Globus pallidus (tissue), 1 donor: ENCODE measurements at regions not wholly inside any gene's neighbourhood (a gene's known extent, or its start where the extent isn't known, plus 50 kb on each side); places are given as distances from the start of the nearest gene placed in this dataset.

Source experiments
- DNase-seq: peaks from one replicate; pipeline ENCODE4 v3.0.0-alpha.2; 2015; ENCODE audit warnings: low spot score

GRCh38 chr5:153135411-153135810, 355.1 kb upstream of the GRIA1 start:
- no peak for DNase-seq

GRCh38 chr5:153136910-153137614, 353.4 kb upstream of the GRIA1 start:
- DNase-seq: no peak

- DNase-seq: peak; percentile 42
These were observed 342.4 kb upstream of the GRIA1 start for GRCh38 chr5:153147891-153148623.

- DNase-seq: no peak
These were observed 341.9 kb upstream of the GRIA1 start for GRCh38 chr5:153148624-153148976.

GRCh38 chr5:153151558-153151957, 338.9 kb upstream of the GRIA1 start:
- no peak for DNase-seq

- no peak for DNase-seq
These were observed 337.4 kb upstream of the GRIA1 start for GRCh38 chr5:153153086-153153485.

- DNase-seq: no peak
These were observed 333.3 kb upstream of the GRIA1 start for GRCh38 chr5:153157156-153157555.

GRCh38 chr5:153158608-153159007, 331.9 kb upstream of the GRIA1 start:
- DNase-seq: no peak

GRCh38 chr5:153159616-153160015, 330.9 kb upstream of the GRIA1 start:
- no peak for DNase-seq

GRCh38 chr5:153168241-153168640, 322.2 kb upstream of the GRIA1 start:
- no peak for DNase-seq

- DNase-seq: no peak
These were observed 303.0 kb upstream of the GRIA1 start for GRCh38 chr5:153187503-153187902.

- no peak for DNase-seq
These were observed 284.1 kb upstream of the GRIA1 start for GRCh38 chr5:153206361-153206760.

GRCh38 chr5:153209016-153209415, 281.5 kb upstream of the GRIA1 start:
- DNase-seq: no peak

- DNase-seq: no peak
These were observed 280.8 kb upstream of the GRIA1 start for GRCh38 chr5:153209687-153210086.

GRCh38 chr5:153211076-153211475, 279.4 kb upstream of the GRIA1 start:
- no peak for DNase-seq

- no peak for DNase-seq
These were observed 278.0 kb upstream of the GRIA1 start for GRCh38 chr5:153212471-153212870.

GRCh38 chr5:153222936-153223335, 267.5 kb upstream of the GRIA1 start:
- DNase-seq: no peak

GRCh38 chr5:153223376-153223775, 267.1 kb upstream of the GRIA1 start:
- no peak for DNase-seq

GRCh38 chr5:153224651-153225050, 265.8 kb upstream of the GRIA1 start:
- DNase-seq: no peak

GRCh38 chr5:153233933-153234332, 256.5 kb upstream of the GRIA1 start:
- DNase-seq: peak; percentile 6

GRCh38 chr5:153236319-153236718, 254.2 kb upstream of the GRIA1 start:
- DNase-seq: no peak

GRCh38 chr5:153237671-153238332, 252.7 kb upstream of the GRIA1 start:
- no peak for DNase-seq

- DNase-seq: no peak
These were observed 233.1 kb upstream of the GRIA1 start for GRCh38 chr5:153257381-153257780.
